ENCODE measurements at regions not wholly inside any gene's neighbourhood (a gene's known extent, or its start where the extent isn't known, plus 50 kb on each side); places are given as distances from the start of the nearest gene placed in this dataset.

- H4K20me1 ChIP-seq (ENCODE audit: insufficient read depth, poor library complexity, severe bottlenecking) = no peaks in the 10 kb centered on the region
- no peak overlapping the region for H3K4me2 ChIP-seq
- H3K27ac ChIP-seq = no peak overlapping the region
- H3K4me3 ChIP-seq = no peak overlapping the region
- DNase-seq (ENCODE audit: low spot score) = no peak
- H3K36me3 ChIP-seq (replicated peaks; ENCODE audit: insufficient read depth, low read depth) = no peaks in the 10 kb centered on the region
- TF ChIP-seq, protein P1, sequence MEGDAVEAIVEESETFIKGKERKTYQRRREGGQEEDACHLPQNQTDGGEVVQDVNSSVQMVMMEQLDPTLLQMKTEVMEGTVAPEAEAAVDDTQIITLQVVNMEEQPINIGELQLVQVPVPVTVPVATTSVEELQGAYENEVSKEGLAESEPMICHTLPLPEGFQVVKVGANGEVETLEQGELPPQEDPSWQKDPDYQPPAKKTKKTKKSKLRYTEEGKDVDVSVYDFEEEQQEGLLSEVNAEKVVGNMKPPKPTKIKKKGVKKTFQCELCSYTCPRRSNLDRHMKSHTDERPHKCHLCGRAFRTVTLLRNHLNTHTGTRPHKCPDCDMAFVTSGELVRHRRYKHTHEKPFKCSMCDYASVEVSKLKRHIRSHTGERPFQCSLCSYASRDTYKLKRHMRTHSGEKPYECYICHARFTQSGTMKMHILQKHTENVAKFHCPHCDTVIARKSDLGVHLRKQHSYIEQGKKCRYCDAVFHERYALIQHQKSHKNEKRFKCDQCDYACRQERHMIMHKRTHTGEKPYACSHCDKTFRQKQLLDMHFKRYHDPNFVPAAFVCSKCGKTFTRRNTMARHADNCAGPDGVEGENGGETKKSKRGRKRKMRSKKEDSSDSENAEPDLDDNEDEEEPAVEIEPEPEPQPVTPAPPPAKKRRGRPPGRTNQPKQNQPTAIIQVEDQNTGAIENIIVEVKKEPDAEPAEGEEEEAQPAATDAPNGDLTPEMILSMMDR (IDR thresholded peaks at IDR 0.05; ENCODE audit: poor library complexity) = no peak
- TF ChIP-seq EZH2 (IDR thresholded peaks at IDR 0.05; ENCODE audit: borderline replicate concordance) (no peak), EZH2phosphoT487 (IDR thresholded peaks at IDR 0.05; ENCODE audit: low read depth, severe bottlenecking, unreplicated experiment) (no peak)
- H3K9me3 ChIP-seq (ENCODE audit: low read depth) = no peaks in the 10 kb centered on the region
- WGBS (ENCODE audit: low lambda C conversion rate, missing lambda C conversion rate) = 67% methylated on average over 2 of the region's 2 CpGs
- H2AFZ ChIP-seq = no peak overlapping the region
- no peaks in the 10 kb centered on the region for H3K9me2 ChIP-seq (replicated peaks; ENCODE audit: insufficient read depth)
- H3K27me3 ChIP-seq = no peaks in the 10 kb centered on the region
- H3K4me1 ChIP-seq (ENCODE audit: insufficient read depth) = no peaks in the 10 kb centered on the region
- no peaks in the 10 kb centered on the region for H3K79me2 ChIP-seq
Observed at GRCh38 chr13:74647991-74648390, 513.8 kb upstream of the KLF12 start.

DNA sequence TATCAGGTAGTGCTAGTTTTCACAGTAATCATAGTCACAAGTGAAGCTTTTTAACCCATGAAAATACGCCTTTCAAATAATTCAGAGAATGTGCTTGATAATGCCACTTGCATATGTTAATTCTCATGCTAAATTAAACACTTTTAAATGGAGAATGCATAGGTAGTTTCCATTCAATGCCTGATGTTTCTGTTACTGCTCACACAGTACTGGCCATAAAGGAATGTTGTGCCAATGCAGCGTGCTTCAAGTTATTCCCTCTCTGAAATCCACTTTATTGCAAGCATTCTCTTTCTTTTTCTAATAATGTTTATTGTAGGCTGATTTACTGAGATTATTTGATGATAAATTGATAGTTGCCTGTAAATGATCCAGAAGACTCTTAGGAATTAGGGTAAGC is 513.0 kb upstream of the KLF12 start:
- no peak overlapping the region for H3K4me2 ChIP-seq
- no peaks in the 10 kb centered on the region for H3K27me3 ChIP-seq

GRCh38 chr13:74646091-74646490 is 511.9 kb upstream of the KLF12 start:
- Histone ChIP-seq H3K4me3 (no peak overlapping the region), H3K79me2 (no peaks in the 10 kb centered on the region), H4K20me1 (ENCODE audit: insufficient read depth, poor library complexity, severe bottlenecking) (no peaks in the 10 kb centered on the region), H2AFZ (no peak overlapping the region), H3K36me3 (replicated peaks; ENCODE audit: insufficient read depth, low read depth) (no peaks in the 10 kb centered on the region), H3K27ac (no peak overlapping the region), H3K27me3 (no peaks in the 10 kb centered on the region), H3K9me3 (ENCODE audit: low read depth) (no peaks in the 10 kb centered on the region), H3K9me2 (replicated peaks; ENCODE audit: insufficient read depth) (no peaks in the 10 kb centered on the region), H3K4me2 (no peak overlapping the region), H3K4me1 (ENCODE audit: insufficient read depth) (no peaks in the 10 kb centered on the region)
- 76% methylated on average over 3 of the region's 3 CpGs for WGBS (ENCODE audit: low lambda C conversion rate, missing lambda C conversion rate)
- no peak for DNase-seq (ENCODE audit: low spot score)
- TF ChIP-seq EZH2 (IDR thresholded peaks at IDR 0.05; ENCODE audit: borderline replicate concordance) = no peak
- TF ChIP-seq, protein P1 (IDR thresholded peaks at IDR 0.05; ENCODE audit: poor library complexity) = no peak
- TF ChIP-seq EZH2phosphoT487 (IDR thresholded peaks at IDR 0.05; ENCODE audit: low read depth, severe bottlenecking, unreplicated experiment) = no peak

More for the DNA sequence above, 513.0 kb upstream of the KLF12 start:
- no peaks in the 10 kb centered on the region for H3K9me2 ChIP-seq (replicated peaks; ENCODE audit: insufficient read depth)
- H3K79me2 ChIP-seq = no peaks in the 10 kb centered on the region
- H3K27ac ChIP-seq = no peak overlapping the region
- no peak overlapping the region for H3K4me3 ChIP-seq
- H2AFZ ChIP-seq = no peak overlapping the region
- TF ChIP-seq, protein P1 (IDR thresholded peaks at IDR 0.05; ENCODE audit: poor library complexity) = no peak
- TF ChIP-seq EZH2 (IDR thresholded peaks at IDR 0.05; ENCODE audit: borderline replicate concordance) (no peak), EZH2phosphoT487 (IDR thresholded peaks at IDR 0.05; ENCODE audit: low read depth, severe bottlenecking, unreplicated experiment) (no peak)
- no peak for DNase-seq (ENCODE audit: low spot score)
- 83% methylated on average over 2 of the region's 2 CpGs for WGBS (ENCODE audit: low lambda C conversion rate, missing lambda C conversion rate)
- H3K36me3 ChIP-seq (replicated peaks; ENCODE audit: insufficient read depth, low read depth) = no peaks in the 10 kb centered on the region
- H3K4me1 ChIP-seq (ENCODE audit: insufficient read depth) = no peaks in the 10 kb centered on the region
- no peaks in the 10 kb centered on the region for H3K9me3 ChIP-seq (ENCODE audit: low read depth)
- no peaks in the 10 kb centered on the region for H4K20me1 ChIP-seq (ENCODE audit: insufficient read depth, poor library complexity, severe bottlenecking)

GRCh38 chr13:74645586-74645985 is 511.4 kb upstream of the KLF12 start:
- H3K9me3 ChIP-seq (ENCODE audit: low read depth) = no peaks in the 10 kb centered on the region
- H3K36me3 ChIP-seq (replicated peaks; ENCODE audit: insufficient read depth, low read depth) = no peaks in the 10 kb centered on the region
- no peaks in the 10 kb centered on the region for H3K79me2 ChIP-seq
- H3K4me3 ChIP-seq = no peak overlapping the region
- H3K4me1 ChIP-seq (ENCODE audit: insufficient read depth) = no peaks in the 10 kb centered on the region
- H4K20me1 ChIP-seq (ENCODE audit: insufficient read depth, poor library complexity, severe bottlenecking) = no peaks in the 10 kb centered on the region
- no peak overlapping the region for H3K27ac ChIP-seq
- TF ChIP-seq EZH2phosphoT487 (IDR thresholded peaks at IDR 0.05; ENCODE audit: low read depth, severe bottlenecking, unreplicated experiment) = no peak
- no peak for TF ChIP-seq EZH2 (IDR thresholded peaks at IDR 0.05; ENCODE audit: borderline replicate concordance)
- TF ChIP-seq, protein P1 (IDR thresholded peaks at IDR 0.05; ENCODE audit: poor library complexity) = no peak
- no peaks in the 10 kb centered on the region for H3K27me3 ChIP-seq
- H3K9me2 ChIP-seq (replicated peaks; ENCODE audit: insufficient read depth) = no peaks in the 10 kb centered on the region
- H3K4me2 ChIP-seq = no peak overlapping the region
- no peak for DNase-seq (ENCODE audit: low spot score)
- no peak overlapping the region for H2AFZ ChIP-seq
